ENCODE measurements at regions not wholly inside any gene's neighbourhood (a gene's known extent, or its start where the extent isn't known, plus 50 kb on each side); places are given as distances from the start of the nearest gene placed in this dataset.

DNA sequence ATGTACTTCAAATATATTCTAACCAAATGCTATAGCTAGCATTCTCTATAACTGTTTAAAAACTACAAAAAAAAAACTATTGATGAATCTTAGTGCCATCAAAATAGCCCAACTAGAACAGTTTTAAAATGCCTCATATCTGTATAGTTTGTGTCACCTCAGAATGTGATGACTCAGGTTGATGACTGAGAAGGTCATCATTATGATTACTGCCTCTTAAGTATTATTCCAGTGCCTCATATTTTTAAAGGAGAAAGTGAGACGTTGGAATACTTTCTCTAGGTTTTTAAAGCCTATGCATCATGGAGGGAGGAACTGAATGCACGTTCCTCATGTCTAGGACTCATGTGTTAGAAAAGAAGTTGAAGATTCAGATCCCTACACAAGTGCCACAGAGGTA is 88.2 kb downstream of the TMA16 start:
- no peak for ATAC-seq
- intact Hi-C loops (cut with DNase I): no loop called here
- DNase-seq (ENCODE audit: missing footprints): no peak

DNA sequence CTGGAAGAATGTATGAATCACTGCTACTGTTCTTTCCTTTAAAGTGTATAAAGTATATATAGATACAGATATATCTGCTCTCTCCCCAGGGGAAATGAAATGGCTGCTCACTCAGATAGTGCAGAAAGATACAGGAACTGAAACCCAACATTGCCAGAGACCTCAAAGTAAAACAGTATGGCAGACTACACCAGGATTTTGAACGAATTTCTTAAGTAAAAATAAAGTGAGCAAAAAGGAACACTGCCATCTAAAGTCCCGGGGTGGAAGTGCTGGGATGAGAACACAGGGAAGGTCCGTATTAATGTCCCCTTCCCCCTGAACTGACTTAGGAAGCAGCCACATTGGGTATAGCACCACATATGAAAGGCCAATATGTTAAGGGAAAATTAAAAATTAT is 93.4 kb downstream of the TMA16 start:
- DNase-seq (ENCODE audit: missing footprints): no peak
- intact Hi-C loops (cut with DNase I): no loop called here
- no peak for ATAC-seq

DNA sequence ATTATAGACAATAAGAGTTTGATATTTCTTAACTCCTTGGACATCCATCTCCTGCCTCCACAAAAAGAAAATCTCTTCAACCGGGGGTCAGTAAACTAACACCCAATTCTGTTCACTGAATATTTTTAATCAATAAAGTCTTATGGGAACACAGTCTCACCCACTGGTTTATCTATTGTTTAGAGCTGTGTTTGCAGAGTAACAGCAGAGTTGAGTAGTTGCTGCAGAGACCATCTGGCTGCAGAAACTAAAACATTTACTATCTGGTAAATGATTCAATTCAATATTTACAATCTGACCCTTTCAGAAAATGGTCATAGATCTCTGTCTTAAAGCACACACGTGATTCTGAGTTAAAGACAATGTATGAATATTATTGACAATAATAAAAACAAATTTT is 94.0 kb downstream of the TMA16 start:
- intact Hi-C loops (cut with DNase I): no loop called here
- ATAC-seq: no peak

DNA sequence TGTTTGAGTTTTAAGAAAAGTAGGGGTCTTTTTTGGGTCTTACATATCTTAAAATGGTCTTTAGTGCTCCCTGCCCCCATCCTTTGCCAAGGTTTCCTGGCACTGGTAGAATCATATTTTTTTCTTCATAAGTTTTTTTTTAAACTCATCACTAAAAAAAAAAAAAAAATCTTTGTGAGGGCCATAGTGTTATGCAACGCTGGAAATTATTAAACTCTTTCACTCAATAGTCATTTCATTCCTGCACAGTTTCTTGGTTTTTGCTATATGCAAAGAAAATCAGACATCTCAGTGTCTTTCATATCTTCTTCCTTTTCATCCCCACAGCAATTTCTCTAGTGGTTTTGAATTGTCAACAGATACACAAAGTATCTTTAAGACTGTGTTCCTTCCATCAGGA is 95.6 kb downstream of the TMA16 start:
- intact Hi-C loops (cut with DNase I): no loop called here
- DNase-seq (ENCODE audit: missing footprints) (no peak), ATAC-seq (no peak)

More for the DNA sequence above, 94.0 kb downstream of the TMA16 start:
- no peak for DNase-seq (ENCODE audit: missing footprints)

DNA sequence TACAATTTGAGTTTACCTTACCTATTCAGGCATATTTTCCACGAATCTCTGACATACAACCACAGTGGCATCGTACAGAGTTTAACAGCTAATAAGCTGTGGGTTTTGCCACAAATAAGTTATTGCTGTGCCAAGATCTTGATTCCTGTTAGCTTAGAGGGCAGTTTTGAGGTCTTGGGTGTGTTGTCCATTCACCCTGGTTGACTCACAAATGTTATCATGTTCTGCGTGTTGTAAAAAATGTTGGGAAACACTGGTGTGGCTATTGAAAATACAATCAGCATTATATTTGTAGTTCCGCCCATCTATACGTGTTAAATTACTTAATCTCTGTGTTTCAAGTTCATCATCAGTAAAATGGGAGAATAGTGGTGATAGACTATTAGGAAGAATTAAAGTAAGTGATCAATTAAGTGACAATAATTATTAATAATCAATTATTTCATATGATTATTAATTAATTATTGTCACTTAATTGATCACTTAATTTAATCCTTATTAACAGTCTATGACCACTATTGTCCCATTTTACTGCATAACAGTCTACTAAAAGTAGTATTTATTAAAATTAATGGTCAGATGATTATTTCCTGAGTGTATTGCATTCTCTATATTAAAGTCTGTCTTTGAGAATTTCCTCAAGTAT is 96.3 kb downstream of the TMA16 start:
- DNase-seq (ENCODE audit: missing footprints) (no peak), ATAC-seq (no peak)
- intact Hi-C loops (cut with DNase I): no loop called here

DNA sequence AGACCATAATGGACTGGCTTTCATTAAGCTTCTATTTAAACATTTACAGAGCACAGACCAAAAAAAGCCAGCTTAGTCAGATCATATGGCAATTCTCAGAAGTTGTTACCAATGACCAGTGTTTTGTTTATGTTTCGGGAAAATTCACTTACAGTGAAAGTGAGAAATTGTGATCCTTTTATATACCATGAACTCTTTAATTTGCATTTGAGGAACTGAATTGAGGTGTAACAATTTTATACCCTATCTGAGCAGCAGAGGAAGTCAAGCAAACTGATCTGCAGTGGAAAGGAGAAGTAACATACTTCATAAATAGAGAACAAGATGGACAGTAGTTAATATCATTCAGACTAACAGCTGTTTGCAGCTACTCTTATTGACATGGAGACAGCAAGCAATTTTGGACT is 97.1 kb downstream of the TMA16 start:
- intact Hi-C loops (cut with DNase I): no loop called here
- ATAC-seq (peak; percentile 42), DNase-seq (ENCODE audit: missing footprints) (no peak)

DNA sequence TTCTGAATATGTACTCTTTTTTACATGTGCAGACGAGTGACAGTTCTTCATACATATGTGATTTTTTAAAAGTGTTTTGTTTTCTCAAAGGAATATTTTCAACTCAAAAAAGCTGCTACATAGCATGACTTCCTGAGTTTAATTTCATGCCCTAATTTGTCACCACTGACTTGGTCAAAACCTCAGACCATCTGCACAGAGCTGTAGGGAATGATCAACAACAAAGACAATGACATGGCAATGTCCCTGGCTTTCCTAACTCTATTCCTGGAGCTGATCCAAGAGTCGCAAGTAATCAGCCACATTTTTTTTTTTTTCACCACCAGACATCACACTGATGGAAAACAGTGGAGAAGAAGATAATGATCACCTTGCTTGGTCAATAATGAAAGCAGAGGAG is 97.7 kb downstream of the TMA16 start:
- DNase-seq (ENCODE audit: missing footprints) (no peak), ATAC-seq (no peak)
- intact Hi-C loops (cut with DNase I): no loop called here

DNA sequence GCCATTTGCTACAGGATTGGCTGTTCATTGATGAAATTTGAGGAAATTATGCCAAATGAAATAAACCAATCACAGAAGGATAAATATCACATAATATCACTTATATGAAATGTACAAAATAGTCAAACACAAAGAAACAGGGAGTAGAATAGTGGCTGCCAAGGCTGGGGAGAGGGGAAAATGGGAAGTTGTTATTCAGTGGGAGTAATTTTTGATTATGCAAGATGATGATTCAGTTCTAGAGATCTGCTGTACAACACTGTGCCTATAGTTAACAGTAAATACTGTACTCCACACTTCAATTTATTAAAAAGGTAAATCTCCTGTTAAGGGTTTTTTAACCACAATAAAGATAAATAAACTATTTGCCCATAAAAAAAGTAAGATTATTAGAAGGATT is 101.1 kb downstream of the TMA16 start:
- DNase-seq (ENCODE audit: missing footprints) (no peak), ATAC-seq (peak; percentile 39)
- intact Hi-C loops (cut with DNase I): no loop called here

DNA sequence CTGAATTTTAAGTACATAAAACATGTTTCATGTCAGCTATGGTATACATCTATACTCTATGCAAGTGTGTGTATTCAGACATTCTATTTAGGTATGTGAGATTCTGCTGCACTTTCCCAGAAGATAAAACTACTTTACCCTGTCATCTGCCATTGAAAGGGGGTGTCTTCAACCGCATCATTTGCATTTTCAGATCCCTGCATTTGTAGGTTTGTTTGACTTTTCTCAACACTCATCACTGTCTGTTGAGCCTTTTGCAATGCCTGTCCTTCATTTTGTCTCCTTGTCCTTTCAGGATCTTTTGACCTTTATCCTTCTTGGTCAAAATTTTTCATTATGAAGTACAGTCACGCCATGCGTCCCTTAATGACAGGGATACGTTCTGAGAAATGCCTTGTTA is 103.5 kb downstream of the TMA16 start:
- DNase-seq (ENCODE audit: missing footprints) (no peak), ATAC-seq (no peak)

DNA sequence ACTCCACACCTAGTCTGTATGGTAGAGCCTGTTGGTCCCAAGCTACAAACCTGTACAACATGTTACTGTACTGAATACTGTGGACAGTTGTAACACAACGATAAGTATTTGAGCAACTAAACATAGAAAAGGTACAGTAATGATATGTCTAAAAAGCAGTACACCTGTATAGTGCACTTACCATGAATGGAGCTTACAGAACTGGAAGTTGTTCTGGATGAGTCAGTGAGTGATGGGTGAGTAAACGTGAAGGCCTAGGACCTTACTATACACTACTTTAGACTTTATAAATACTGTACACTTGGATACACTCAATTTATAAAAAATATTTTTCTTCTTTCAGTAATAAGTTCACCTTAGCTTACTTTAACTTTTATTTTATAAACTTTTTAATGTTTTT is 104.0 kb downstream of the TMA16 start:
- intact Hi-C loops (cut with DNase I): no loop called here

More for the DNA sequence above, 103.5 kb downstream of the TMA16 start:
- intact Hi-C loops (cut with DNase I): no loop called here

DNA sequence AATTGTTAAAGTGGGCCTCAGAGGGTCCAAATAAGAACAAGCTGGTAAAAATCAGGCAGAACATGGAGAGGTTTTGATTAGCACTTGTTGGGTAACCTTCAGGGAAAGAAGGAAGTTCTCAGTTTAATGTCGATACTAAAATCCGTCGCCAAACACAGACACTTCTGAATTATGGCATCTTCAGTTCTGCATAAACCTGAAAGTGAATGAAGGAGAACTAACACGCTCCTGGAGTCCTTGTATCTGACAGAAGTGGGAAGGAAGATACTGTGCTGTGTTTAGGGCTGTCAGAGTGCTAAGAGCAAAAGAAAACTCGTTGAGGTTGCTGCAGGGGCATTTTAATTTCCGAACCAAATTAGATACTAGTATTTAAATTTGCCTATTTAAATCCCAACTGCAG is 106.2 kb downstream of the TMA16 start:
- no peak for DNase-seq (ENCODE audit: missing footprints)
- ATAC-seq: peak; percentile 31
- intact Hi-C loops (cut with DNase I): loop anchor here (1.0 kb wide), 1 partner anchor 20 kb away; no protein-coding TSS in a partner anchor

More for the DNA sequence above, 104.0 kb downstream of the TMA16 start:
- DNase-seq (ENCODE audit: missing footprints) (no peak), ATAC-seq (no peak)

DNA sequence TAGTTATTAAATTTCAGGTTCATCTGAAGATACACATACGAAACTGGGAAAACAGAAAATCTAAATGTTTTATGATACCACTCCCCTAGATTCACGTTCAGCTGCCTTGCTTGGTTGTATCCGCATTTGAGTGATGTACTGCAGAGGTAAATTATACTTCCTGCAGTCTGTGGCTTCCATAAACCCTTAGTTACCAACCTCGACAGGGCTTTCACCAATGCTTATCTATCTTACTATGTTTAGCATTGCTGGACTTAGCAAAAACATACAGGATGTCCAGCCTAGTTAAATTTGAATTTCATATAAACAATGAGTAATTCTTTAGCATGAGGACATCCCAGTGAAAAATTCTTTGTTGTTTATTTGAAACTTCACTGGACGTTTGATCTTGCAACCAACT is 108.8 kb downstream of the TMA16 start:
- ATAC-seq (no peak), DNase-seq (ENCODE audit: missing footprints) (no peak)
- intact Hi-C loops (cut with DNase I): no loop called here

DNA sequence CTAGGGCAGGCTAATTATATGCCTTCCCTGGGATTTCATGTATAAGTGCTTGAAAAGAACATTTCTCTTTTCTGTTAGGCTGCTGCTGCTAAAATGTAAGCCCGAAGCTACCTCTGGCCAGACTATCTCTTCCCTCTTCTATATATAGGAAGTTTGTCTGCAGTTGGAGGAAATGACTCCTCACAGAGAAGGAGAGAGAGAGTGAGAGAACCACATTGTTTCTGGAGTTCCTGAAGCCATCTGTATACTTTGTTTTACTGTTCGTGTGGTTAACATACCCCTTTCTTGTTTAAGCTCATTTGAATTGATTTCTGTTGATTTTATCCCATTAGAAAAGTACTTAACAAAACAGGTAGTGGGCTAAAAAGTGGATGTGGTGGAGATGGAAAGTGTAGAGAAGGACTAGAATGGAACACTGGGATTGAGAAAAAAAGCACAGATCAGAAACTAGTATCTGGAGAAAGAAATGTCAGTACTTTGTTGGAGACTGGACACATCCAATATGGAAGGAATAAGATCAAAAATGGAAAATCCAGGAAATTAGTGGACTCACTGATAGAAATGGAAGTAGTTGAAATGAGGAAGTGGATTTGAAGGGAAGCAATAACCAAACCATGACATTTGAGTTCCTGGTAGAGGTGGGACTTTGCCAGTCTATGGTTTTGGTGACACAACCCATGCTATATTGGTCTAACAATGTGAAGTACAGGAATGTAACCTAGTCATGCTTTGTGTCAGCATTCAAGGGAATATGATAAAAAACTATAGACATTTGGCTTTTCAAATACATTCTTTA is 112.6 kb downstream of the TMA16 start:
- ATAC-seq (peak; percentile 34), DNase-seq (ENCODE audit: missing footprints) (no peak)
- intact Hi-C loops (cut with DNase I): no loop called here

DNA sequence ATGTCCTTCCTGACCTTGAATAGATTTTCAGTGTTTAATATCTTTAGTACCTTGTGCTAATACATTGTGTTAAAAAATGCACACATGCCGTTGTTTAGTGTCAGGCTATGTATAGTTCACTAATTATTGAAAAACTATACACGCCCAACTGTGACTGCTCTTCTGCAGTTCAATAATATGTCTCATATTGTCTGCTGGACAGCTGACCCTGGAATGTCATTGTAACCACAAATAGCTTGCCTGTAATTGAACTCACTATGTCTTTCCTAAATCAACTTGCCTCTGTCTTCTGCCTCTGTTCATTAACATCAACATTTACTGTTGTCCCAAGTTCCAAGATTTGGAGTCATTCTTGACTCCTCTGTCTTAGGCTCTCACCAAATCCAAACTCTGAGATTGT is 114.5 kb downstream of the TMA16 start:
- intact Hi-C loops (cut with DNase I): no loop called here
- no peak for DNase-seq (ENCODE audit: missing footprints)
- no peak for ATAC-seq

DNA sequence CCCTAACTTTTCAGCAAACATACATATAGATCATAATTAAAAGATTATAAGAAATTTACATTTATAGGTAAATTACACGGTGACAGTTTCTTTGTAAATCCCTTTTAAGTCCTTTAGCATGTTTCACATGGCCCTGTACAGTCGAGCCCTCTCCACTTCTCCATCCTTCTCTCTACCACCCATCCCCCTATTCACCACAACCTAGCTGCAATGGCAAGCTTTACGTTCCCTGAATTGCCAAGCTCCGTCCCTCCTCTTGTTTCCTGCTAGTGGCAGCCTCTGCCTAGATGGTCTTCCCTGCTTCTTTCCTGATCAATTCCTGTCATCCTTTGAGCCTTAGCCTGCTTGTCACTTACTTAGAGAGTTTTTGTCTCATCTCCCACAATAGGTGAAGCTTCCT is 116.2 kb downstream of the TMA16 start:
- DNase-seq (ENCODE audit: missing footprints) (no peak), ATAC-seq (peak; percentile 43)
- intact Hi-C loops (cut with DNase I): no loop called here

DNA sequence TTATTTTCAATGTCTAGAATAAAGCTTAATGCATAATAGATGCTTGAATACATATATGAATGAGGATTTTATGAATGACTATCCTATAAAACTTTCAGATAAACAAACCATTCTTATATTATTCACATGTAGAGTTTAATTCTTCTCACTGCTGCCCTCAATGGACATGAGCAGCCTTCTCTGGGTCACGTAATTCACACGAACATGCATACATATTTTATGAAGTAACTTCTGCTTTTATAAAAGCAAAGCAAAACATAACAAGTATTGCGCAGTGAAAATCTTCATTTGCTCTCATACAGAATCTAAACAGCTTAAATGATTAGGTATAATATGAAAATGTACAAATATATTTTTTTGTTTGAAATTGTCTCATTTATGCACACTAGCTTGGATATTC is 116.7 kb downstream of the TMA16 start:
- intact Hi-C loops (cut with DNase I): no loop called here
- ATAC-seq (no peak), DNase-seq (ENCODE audit: missing footprints) (no peak)

DNA sequence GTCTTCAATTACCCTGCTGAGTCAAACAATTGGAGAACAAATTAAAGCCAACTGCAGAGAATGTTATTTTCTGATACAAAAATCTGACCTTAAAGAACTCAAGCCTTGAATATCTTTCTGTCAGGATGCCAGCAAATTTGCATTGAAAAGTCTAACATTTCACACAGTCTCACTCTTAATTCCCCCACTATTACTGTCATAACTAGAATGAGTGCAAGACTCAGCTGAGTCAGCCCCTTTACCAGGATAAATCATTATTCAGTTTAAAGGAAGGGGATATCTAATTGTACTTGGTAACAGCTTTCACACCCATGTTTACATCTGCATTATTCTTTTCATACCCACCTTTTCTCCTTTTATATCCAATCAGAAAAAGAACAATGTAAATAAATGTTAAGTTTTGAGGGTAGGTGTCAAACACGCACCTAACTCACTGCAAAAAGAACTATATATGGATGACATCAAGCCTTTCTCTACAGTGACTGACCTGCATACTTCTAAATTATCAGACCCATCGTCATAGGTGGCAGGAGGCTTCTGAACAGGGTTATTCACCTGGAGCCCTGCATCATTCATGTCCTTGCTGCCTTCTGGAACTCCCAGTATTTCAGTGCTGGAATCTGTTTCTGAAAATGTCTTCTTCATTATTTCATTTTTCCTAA is 117.4 kb downstream of the TMA16 start:
- intact Hi-C loops (cut with DNase I): no loop called here
- no peak for DNase-seq (ENCODE audit: missing footprints)
- ATAC-seq: no peak

DNA sequence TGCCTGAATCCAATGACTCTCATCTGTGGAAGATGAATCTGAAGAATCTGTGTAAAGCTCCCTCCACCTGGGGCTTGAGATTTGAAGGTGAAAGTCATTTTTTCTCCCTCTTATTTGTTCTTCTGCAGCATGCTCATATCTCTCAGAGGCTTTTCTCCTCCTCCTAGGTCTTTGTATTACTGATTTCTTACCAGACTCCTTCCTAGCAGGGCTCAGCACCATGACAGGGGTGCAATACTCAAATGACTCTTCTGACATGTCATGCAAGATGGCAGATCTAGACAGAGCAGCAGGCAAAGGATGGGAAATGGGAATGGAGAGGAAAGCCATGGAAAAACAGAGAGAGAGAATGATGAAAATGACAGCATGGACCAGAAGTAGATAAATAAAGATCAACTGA is 118.3 kb downstream of the TMA16 start:
- no peak for DNase-seq (ENCODE audit: missing footprints)
- ATAC-seq: no peak
- intact Hi-C loops (cut with DNase I): no loop called here

DNA sequence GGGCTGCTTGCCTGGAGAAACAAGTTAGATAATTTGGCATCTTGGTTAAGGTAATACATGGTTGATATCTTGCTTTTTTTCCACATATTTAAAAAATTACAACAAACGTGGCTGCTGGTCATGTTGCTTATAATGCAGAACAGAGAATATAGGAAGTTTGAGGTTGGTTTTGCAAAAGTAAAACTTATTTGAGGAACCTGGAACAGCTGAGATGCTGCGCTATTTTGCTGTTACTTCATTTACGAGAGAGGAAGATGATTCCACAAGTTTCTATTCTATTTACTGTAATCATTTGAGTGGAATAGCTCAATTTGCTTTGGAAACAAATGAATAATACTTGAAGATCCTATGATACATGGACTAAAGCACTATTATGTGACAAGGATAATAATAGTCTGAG is 118.9 kb downstream of the TMA16 start:
- intact Hi-C loops (cut with DNase I): no loop called here
- no peak for DNase-seq (ENCODE audit: missing footprints)
- ATAC-seq: peak; percentile 31

DNA sequence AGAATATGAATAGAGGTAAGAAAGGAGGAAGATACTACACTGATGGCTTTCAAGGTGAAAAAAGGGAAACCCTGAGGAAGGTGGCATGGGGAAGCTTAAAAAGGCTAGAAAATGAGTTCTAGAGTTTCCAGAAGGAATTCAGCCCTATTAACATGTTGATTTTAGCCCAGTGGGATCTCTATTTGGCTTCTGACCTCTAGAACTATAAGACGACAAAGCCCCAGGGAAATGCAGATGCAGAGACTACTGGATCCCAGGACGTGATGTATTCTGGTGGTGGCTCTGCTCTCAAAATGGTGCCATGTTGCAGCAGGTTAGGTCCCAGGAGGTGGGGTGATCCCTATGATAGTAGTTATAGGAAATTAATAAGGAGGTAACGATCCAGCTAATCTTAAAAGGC is 120.4 kb downstream of the TMA16 start:
- no peak for ATAC-seq
- DNase-seq (ENCODE audit: missing footprints): no peak
- intact Hi-C loops (cut with DNase I): no loop called here
